Calu3 (cell line): ENCODE measurements at regions not wholly inside any gene's neighbourhood (a gene's known extent, or its start where the extent isn't known, plus 50 kb on each side); places are given as distances from the start of the nearest gene placed in this dataset.

ENCODE experiments used
- BruUV-seq: library from RNA; stranded (reverse); fragments of 400-500 nt; replicated peaks from 2 replicates; lab custom pipeline; 2021; lab: Mats Ljungman, UMichigan
- CTCF ChIA-PET: fragments of 300-600 bp; sonication (Branson Sonifier 250); formaldehyde crosslinking; loops from one replicate; lab custom pipeline; 2022; ENCODE audit warnings: antibody characterized with exemption; lab: Charles Lee
- DNase-seq: peaks from one replicate; pipeline ENCODE4 v3.0.0; 2022
- H3K27ac Mint-ChIP-seq: one replicate; pipeline ENCODE4 v1.8.0; 2022; ENCODE audit warnings: mixed read lengths; ENCODE audit not compliant: unreplicated experiment
- H3K27me3 Mint-ChIP-seq: one replicate; pipeline ENCODE4 v1.8.0; 2022; ENCODE audit warnings: mixed read lengths; ENCODE audit not compliant: unreplicated experiment
- H3K36me3 Mint-ChIP-seq: one replicate; pipeline ENCODE4 v1.8.0; 2022; ENCODE audit warnings: mild to moderate bottlenecking, moderate library complexity, mixed read lengths; ENCODE audit not compliant: insufficient read depth, unreplicated experiment
- H3K4me1 Mint-ChIP-seq: one replicate; pipeline ENCODE4 v1.8.0; 2022; ENCODE audit warnings: mild to moderate bottlenecking, low read depth, mixed read lengths; ENCODE audit not compliant: unreplicated experiment
- H3K4me3 Mint-ChIP-seq: one replicate; pipeline ENCODE4 v1.8.0; 2022; ENCODE audit warnings: mild to moderate bottlenecking, low read depth, moderate library complexity, mixed read lengths; ENCODE audit not compliant: unreplicated experiment
- H3K9me3 Mint-ChIP-seq: one replicate; pipeline ENCODE4 v1.8.0; 2022; ENCODE audit warnings: low read depth, mixed read lengths; ENCODE audit not compliant: unreplicated experiment
- CTCF ChIP-seq: fragments of 200-600 bp; IDR thresholded peaks from one replicate; pipeline ENCODE4 v1.8.0; 2022; ENCODE audit warnings: antibody characterized with exemption; ENCODE audit not compliant: unreplicated experiment
- intact Hi-C: fragments of 100-400 bp; cut with micrococcal nuclease; formaldehyde crosslinking; loops from one replicate; pipeline ENCODE4 v1.10.0; 2022; ENCODE audit not compliant: unreplicated experiment

GRCh38 chr1:73517603-73518191 lies 680.3 kb downstream of the LRRIQ3 start:
- no TSS peak for BruUV-seq
- no peak overlapping the region for H3K4me3 Mint-ChIP-seq
- no peaks in the 10 kb centered on the region for H3K4me1 Mint-ChIP-seq

DNA sequence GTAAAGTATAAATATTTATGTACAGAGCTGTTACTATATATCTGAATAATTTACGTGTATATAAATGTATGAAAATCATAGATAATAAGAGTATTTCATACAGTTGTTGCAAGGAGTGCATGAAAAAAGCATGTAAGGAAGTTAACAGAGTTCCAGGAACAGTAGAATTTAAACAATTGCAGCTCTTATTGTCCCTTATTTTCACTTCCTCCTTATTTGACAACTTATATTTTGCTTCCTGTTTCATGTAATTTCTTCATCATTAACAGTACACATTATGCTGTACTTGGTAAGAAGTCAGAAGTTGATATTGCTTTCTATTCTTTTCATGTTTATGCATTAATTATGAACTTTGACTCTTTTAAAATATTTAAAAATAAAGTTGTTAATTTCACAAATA lies 681.5 kb downstream of the LRRIQ3 start:
- no peaks in the 10 kb centered on the region for H3K4me1 Mint-ChIP-seq
- no peak overlapping the region for H3K27ac Mint-ChIP-seq
- peaks cover 5% of the 10 kb centered on the region for H3K9me3 Mint-ChIP-seq
- no TSS peak for BruUV-seq
- CTCF ChIA-PET = no interaction called here
- no peaks in the 10 kb centered on the region for H3K36me3 Mint-ChIP-seq
- intact Hi-C loops = no loop called here
- H3K4me3 Mint-ChIP-seq = no peak overlapping the region
- no peak for TF ChIP-seq CTCF
- H3K27me3 Mint-ChIP-seq = no peaks in the 10 kb centered on the region
- no peak for DNase-seq

More at GRCh38 chr1:73517603-73518191, 680.3 kb downstream of the LRRIQ3 start:
- no peak for TF ChIP-seq CTCF
- CTCF ChIA-PET = no interaction called here
- no peak overlapping the region for H3K27ac Mint-ChIP-seq
- intact Hi-C loops = no loop called here
- H3K27me3 Mint-ChIP-seq = no peaks in the 10 kb centered on the region
- no peaks in the 10 kb centered on the region for H3K36me3 Mint-ChIP-seq
- H3K9me3 Mint-ChIP-seq = peaks cover 2% of the 10 kb centered on the region
- DNase-seq = no peak

DNA sequence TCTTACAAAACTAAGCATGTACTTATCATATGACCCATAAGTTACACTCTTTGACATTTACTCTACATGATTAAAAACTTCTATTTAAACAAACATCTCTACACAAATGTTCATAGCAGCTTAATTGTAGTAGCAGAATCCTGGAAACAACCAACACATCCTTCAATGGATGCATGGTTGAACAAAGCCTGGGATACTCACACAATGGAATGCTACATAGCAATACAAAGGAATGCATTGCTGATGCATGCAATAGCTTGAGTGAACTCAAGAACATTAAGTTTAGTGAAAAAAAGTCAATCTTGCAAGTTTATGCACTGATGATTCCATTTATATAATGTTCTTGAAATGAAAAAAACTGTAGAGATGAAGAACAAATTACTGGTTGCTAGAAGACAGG lies 686.9 kb downstream of the LRRIQ3 start:
- TF ChIP-seq CTCF = no peak
- DNase-seq = no peak
- CTCF ChIA-PET = no interaction called here
- no peaks in the 10 kb centered on the region for H3K4me1 Mint-ChIP-seq
- H3K27ac Mint-ChIP-seq = no peak overlapping the region
- no TSS peak for BruUV-seq
- H3K36me3 Mint-ChIP-seq = no peaks in the 10 kb centered on the region
- no peak overlapping the region for H3K4me3 Mint-ChIP-seq
- H3K27me3 Mint-ChIP-seq = no peaks in the 10 kb centered on the region
- intact Hi-C loops = no loop called here
- peaks cover 2% of the 10 kb centered on the region for H3K9me3 Mint-ChIP-seq

GRCh38 chr1:73500154-73500553 lies 697.8 kb downstream of the LRRIQ3 start:
- no TSS peak for BruUV-seq
- Mint-ChIP-seq H3K27ac (no peak overlapping the region), H3K36me3 (no peaks in the 10 kb centered on the region), H3K4me1 (no peaks in the 10 kb centered on the region), H3K4me3 (no peak overlapping the region), H3K9me3 (peaks cover 6% of the 10 kb centered on the region), H3K27me3 (no peaks in the 10 kb centered on the region)
- intact Hi-C loops = no loop called here
- CTCF ChIA-PET = no interaction called here
- no peak for TF ChIP-seq CTCF
- DNase-seq = no peak
